Peyer's patch (tissue), 4 donors: ENCODE measurements at regions not wholly inside any gene's neighbourhood (a gene's known extent, or its start where the extent isn't known, plus 50 kb on each side); places are given as distances from the start of the nearest gene placed in this dataset.

Experiments used
- DNase-seq, 3 donors: peaks; one replicate each; pipeline ENCODE4 v3.0.0-alpha.2; 2017 to 2019
- H3K27ac ChIP-seq, 4 donors: fragments of 200-600 bp; sonication (generic); one replicate each; pipeline ENCODE4 v1.5.1; 2016 to 2019
- H3K27me3 ChIP-seq, 2 donors: fragments of 200-600 bp; sonication (generic); one replicate each; pipeline ENCODE4 v1.5.1; 2019
- H3K36me3 ChIP-seq, 3 donors: fragments of 200-600 bp; sonication (generic); one replicate each; pipeline ENCODE4 v1.5.1; 2016 to 2019
- H3K4me1 ChIP-seq, 4 donors: fragments of 200-600 bp; sonication (generic); one replicate each; pipeline ENCODE4 v1.5.1; 2016 to 2019
- H3K4me3 ChIP-seq, 4 donors: fragments of 200-600 bp; sonication (generic); 1 replicate in 3 of 4; 2 replicates in 1 of 4; pipeline ENCODE4 v1.5.1; 2016 to 2019; ENCODE audit warnings: mild to moderate bottlenecking in 1 of 4
- H3K9me3 ChIP-seq, 4 donors: fragments of 200-600 bp; sonication (generic); one replicate each; pipeline ENCODE4 v1.5.1; 2016 to 2019; ENCODE audit warnings: mild to moderate bottlenecking in 1 of 4
- POLR2A ChIP-seq, 2 donors: fragments of 450-650 bp; IDR thresholded peaks; one replicate each; pipeline ENCODE4 v1.5.1; 2017; ENCODE audit warnings: antibody characterized with exemption in 2 of 2, mild to moderate bottlenecking in 2 of 2, moderate library complexity in 2 of 2
- TF ChIP-seq, protein P1 (sequence below), 6 experiments: fragments of 450-650 bp in 4 of 6; fragments of 200-600 bp in 2 of 6; sonication (generic) in 1 of 6; IDR thresholded peaks; one replicate each; pipeline ENCODE4 v1.5.1; 2017 to 2019; ENCODE audit warnings: antibody characterized with exemption in 6 of 6, mild to moderate bottlenecking in 3 of 6, moderate library complexity in 1 of 6

DNA sequence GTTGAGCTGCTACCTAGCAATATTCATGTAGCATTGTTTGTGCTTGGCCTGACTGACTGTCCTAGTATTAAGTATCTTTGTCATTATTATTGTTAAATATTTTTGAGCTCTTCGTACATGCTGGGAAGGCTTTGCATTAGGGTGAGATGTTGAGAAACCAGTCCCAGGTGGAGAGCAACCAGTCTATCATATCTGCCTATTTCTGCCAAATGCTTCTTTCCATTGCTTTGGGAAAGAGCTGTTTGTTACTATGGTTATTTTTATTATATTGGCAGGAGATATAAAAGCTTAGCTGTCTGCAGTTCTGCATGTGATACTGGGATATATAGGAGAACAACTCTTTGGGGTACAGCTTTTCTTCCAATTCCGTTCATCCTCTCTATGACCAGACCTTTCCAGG lies 85.1 kb downstream of the CLDN17 start:
- Histone ChIP-seq H3K27me3 (no peaks in the 10 kb centered on the region), H3K4me3 (no peak overlapping the region), H3K36me3 (no peaks in the 10 kb centered on the region), H3K9me3 (no peaks in the 10 kb centered on the region), H3K27ac (no peak overlapping the region), H3K4me1 (no peaks in the 10 kb centered on the region)
- TF ChIP-seq, protein P1, sequence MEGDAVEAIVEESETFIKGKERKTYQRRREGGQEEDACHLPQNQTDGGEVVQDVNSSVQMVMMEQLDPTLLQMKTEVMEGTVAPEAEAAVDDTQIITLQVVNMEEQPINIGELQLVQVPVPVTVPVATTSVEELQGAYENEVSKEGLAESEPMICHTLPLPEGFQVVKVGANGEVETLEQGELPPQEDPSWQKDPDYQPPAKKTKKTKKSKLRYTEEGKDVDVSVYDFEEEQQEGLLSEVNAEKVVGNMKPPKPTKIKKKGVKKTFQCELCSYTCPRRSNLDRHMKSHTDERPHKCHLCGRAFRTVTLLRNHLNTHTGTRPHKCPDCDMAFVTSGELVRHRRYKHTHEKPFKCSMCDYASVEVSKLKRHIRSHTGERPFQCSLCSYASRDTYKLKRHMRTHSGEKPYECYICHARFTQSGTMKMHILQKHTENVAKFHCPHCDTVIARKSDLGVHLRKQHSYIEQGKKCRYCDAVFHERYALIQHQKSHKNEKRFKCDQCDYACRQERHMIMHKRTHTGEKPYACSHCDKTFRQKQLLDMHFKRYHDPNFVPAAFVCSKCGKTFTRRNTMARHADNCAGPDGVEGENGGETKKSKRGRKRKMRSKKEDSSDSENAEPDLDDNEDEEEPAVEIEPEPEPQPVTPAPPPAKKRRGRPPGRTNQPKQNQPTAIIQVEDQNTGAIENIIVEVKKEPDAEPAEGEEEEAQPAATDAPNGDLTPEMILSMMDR (IDR thresholded peaks at IDR 0.05) = no peak
- TF ChIP-seq POLR2A (IDR thresholded peaks at IDR 0.05) = no peak
- no peak for DNase-seq

DNA sequence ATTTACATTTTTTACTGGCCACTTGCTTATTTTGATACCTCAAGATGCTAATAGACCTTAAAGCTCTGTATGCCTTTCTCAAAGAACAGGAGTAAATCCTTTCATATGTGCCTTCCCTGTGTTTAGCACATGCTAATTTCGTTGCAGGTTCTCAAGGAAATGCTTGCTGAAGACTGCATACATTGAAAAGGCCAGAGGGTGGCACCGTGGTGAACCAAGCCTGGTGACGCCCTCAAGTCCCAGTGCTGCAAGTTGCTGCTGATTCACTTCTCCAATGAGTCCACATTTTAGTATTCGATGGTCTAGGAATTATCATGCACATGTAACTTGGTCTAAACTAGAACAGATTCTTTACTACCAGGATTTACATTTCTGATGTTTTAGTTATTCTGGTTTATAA lies 94.1 kb downstream of the CLDN17 start:
- peak in 1 of 3 donors; percentile 48 for DNase-seq
- no peaks in the 10 kb centered on the region for H3K27me3 ChIP-seq

DNA sequence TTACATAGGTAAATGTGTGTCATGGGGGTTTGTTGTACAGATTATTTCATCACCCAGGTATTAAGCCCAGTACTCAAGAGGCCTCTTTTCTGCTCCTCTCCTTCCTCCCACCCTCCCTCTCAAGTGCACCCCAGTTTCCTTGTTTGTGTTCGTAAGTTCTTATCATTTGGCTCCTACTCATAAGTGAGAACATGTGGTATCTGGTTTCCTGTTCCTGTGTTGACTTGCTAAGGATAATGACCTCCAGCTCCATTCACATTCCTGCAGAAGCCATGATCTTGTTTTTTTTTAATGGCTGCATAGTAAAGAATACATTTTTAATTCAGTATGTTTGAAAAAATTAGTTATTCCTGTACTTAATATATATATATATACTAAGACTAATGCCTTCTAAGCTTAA lies 107.7 kb downstream of the CLDN17 start:
- Histone ChIP-seq H3K4me1 (no peaks in the 10 kb centered on the region), H3K4me3 (no peak overlapping the region), H3K27me3 (no peaks in the 10 kb centered on the region), H3K36me3 (no peaks in the 10 kb centered on the region), H3K9me3 (no peaks in the 10 kb centered on the region), H3K27ac (no peak overlapping the region)
- no peak for TF ChIP-seq POLR2A (IDR thresholded peaks at IDR 0.05)
- TF ChIP-seq, protein P1 (IDR thresholded peaks at IDR 0.05) = no peak
- no peak for DNase-seq

More for the DNA sequence above, 94.1 kb downstream of the CLDN17 start:
- Histone ChIP-seq H3K9me3 (no peaks in the 10 kb centered on the region), H3K27ac (no peak overlapping the region), H3K36me3 (no peaks in the 10 kb centered on the region), H3K4me1 (no peaks in the 10 kb centered on the region), H3K4me3 (no peak overlapping the region)
- no peak for TF ChIP-seq POLR2A (IDR thresholded peaks at IDR 0.05)
- TF ChIP-seq, protein P1 (IDR thresholded peaks at IDR 0.05) = peak in 2 of 6 experiments; percentile 43 to 48

DNA sequence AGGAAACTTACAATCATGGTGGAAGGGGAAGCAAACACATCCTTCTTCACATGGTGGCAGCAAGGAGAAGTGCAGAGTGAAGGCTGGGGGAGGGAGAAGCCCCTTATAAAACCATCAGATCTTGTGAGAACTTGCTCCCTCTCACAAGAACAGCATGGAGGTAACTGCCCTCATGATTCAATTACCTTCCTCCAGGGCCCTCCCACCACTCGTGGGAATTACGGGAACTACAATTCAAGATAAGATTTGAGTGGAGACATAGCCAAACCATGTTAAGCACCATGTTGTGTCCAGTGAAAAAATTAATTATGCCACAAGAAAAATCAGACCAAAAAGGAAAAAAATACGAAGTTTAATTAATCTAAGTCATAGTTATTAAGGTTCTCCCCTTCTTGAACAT lies 109.5 kb downstream of the CLDN17 start:
- no peaks in the 10 kb centered on the region for H3K27me3 ChIP-seq
- no peaks in the 10 kb centered on the region for H3K4me1 ChIP-seq
- no peaks in the 10 kb centered on the region for H3K36me3 ChIP-seq
- no peaks in the 10 kb centered on the region for H3K9me3 ChIP-seq
- no peak for TF ChIP-seq POLR2A (IDR thresholded peaks at IDR 0.05)
- TF ChIP-seq, protein P1 (IDR thresholded peaks at IDR 0.05) = no peak
- no peak overlapping the region for H3K27ac ChIP-seq
- no peak for DNase-seq
- H3K4me3 ChIP-seq = no peak overlapping the region

DNA sequence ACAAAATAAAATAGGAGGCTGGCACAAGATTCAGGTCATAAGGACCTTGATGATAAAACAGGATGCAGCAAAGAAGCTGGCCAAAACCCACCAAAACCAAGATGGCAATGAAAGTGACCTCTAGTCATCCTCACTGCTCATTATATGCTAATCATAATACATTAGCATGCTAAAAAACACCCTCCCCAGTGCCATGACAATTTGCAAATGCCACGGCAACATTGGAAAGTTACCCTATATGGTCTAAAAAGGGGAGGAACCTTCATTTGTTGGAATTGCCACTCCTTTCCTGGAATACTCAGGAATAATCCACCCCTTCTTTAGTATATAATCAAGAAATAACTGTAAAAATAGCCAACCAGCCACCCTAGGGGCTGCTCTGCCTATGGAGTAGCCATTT lies 108.8 kb upstream of the GRIK1 start:
- H3K27ac ChIP-seq = no peak overlapping the region
- H3K36me3 ChIP-seq = no peaks in the 10 kb centered on the region
- no peak for DNase-seq
- no peaks in the 10 kb centered on the region for H3K9me3 ChIP-seq
- no peak overlapping the region for H3K4me3 ChIP-seq
- H3K4me1 ChIP-seq = no peaks in the 10 kb centered on the region
- no peak for TF ChIP-seq POLR2A (IDR thresholded peaks at IDR 0.05)
- TF ChIP-seq, protein P1 (IDR thresholded peaks at IDR 0.05) = no peak
- no peaks in the 10 kb centered on the region for H3K27me3 ChIP-seq

DNA sequence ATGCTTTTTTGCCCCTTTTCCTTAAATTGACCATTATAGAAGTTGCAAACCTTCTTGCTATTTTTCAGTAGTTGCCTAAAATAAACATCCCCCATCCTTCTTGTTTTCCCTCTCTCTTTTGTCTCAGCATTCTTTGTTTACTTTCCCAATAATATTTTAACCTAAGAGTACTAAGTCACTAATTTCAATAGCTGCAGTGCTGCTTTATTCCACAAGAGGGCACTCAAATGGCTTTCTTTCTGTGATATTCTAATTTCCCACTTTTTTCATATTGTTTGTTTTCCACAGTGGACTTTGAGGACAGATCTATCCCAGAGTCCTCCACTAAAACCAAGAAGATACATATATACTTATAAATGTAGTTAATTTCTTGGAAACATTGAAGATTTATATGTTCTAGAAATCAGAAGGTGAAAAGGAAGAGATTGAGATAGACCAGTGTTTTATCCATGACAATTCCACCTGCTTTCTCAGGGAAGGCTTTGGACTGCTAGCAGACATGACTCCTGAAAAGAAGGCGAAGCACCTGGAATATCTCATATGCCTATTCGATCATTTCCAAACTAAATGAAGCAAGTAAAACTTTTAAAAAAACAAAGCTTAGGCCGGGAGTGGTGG lies 104.8 kb upstream of the GRIK1 start:
- DNase-seq = peak in 1 of 3 donors; percentile 47
- no peak for TF ChIP-seq POLR2A (IDR thresholded peaks at IDR 0.05)
- TF ChIP-seq, protein P1 (IDR thresholded peaks at IDR 0.05) = peak in 5 of 6 experiments; percentile 60 to 77 (median 70)
- H3K27ac ChIP-seq = no peak overlapping the region
- H3K4me3 ChIP-seq = no peak overlapping the region
- H3K27me3 ChIP-seq = no peaks in the 10 kb centered on the region
- no peaks in the 10 kb centered on the region for H3K9me3 ChIP-seq
- no peaks in the 10 kb centered on the region for H3K4me1 ChIP-seq
- no peaks in the 10 kb centered on the region for H3K36me3 ChIP-seq
